ENCODE measurements at regions not wholly inside any gene's neighbourhood (a gene's known extent, or its start where the extent isn't known, plus 50 kb on each side); places are given as distances from the start of the nearest gene placed in this dataset. TPM values are rescaled to one million over a fixed set of nuclear protein-coding genes. Genes with fewer than 3 reads are reported as not detected.

Small RNA genes lying in the stretch of these regions (small RNA-seq; reads per million reads assigned to genes)
- gene AC108740.1 = not detected

Data from HT-29 (cell line).